COLO668 (cell line): ENCODE measurements at regions not wholly inside any gene's neighbourhood (a gene's known extent, or its start where the extent isn't known, plus 50 kb on each side); places are given as distances from the start of the nearest gene placed in this dataset.
"Not testable (repeated sequence)": the region's sequence is repeated elsewhere in the genome, so short reads cannot be mapped to it uniquely, and the experiment has no call there.

ENCODE experiments used
- DNase-seq: peaks from one replicate; lab custom pipeline; 2025; ENCODE audit not compliant: unreplicated experiment; lab: John Stamatoyannopoulos, UW

- no peak for DNase-seq
Observed at GRCh38 chr2:235105821-235106359, 154.1 kb downstream of the SH3BP4 start.

- peak; percentile 71 for DNase-seq
Observed at GRCh38 chr2:235106874-235107639, 155.2 kb downstream of the SH3BP4 start.

- DNase-seq: no peak
Observed at GRCh38 chr2:235107640-235107951, 155.8 kb downstream of the SH3BP4 start.

- DNase-seq: not testable (repeated sequence)
Observed at GRCh38 chr2:235109561-235109960, 157.7 kb downstream of the SH3BP4 start.

- no peak for DNase-seq
Observed at GRCh38 chr2:235112365-235112764, 160.5 kb downstream of the SH3BP4 start.

DNA sequence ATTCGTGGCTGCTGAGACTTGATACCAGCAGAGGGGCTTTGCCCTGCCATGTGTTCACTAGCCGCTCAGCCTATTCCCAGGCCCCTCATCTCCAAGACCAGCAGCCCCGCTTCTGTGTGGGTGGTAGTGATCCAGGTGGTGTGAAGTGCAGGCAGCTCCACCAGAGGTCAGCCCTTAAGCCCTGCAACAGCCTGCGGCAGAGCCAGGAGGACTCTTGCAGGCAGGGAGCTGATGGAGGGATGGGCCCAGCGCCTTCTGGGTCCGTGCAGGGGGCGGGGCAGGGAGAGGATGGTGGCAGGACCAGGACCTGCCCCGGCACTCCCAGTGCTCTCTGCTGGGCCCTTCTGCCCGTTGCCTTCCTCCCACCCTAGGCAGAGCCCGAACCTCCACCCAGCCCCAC is 162.0 kb downstream of the SH3BP4 start:
- DNase-seq: no peak

DNA sequence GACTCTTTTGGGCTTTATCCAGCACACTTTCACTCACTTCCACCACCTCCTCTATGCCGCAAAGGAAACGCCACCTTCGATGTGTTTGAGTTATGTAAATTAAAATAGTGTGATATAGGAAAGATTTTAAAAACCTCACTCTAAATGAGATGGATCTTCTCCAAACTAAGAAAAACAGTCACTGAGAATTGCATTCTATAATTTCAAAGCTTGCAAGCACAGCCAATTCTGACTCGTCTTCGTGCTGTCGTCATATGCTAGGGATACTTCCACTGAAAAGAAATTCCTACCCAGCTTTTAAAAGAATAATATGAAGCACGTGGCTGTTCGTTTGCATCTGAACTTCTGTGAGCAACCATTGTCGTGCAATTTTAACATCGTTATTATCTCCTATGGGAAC is 162.5 kb downstream of the SH3BP4 start:
- no peak for DNase-seq

DNA sequence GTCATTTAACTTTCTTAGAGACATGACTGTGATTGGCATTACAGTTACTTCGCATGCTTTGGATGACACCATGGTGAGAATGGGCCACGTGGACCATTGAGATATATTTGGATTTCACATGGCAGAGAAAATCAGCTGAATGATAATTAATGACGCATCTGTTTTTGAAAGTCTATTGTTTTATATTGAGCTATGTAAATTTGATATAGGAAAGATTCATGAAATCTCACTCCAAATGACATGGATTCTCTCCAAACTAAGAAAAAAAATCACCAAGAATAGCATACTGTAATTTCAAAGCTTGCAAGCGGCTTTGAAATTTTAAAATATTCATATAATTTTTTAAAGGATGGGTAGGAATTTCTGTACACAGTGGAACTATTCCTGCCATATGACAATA is 163.7 kb downstream of the SH3BP4 start:
- no peak for DNase-seq

GRCh38 chr2:235116885-235117492 is 165.2 kb downstream of the SH3BP4 start:
- no peak for DNase-seq

DNA sequence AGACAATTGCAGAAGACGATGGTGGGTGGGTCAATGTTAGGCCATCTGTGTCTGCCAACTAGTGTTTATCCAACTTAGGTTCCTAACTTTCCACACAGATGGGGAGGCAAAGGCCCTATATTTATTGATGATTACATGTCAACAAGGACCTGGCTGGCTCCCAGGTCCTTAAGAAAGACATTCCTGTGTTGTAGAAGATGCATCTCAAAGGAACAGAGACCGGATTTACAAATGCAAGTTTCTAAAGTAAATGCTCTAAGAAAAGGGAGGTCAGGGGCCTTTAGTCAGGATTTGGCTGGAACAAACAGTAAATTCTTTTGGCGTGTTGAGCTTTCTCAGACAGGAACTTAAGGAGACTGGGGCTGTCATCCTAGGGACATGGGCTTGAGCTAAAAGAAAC is 175.0 kb downstream of the SH3BP4 start:
- DNase-seq: no peak

DNA sequence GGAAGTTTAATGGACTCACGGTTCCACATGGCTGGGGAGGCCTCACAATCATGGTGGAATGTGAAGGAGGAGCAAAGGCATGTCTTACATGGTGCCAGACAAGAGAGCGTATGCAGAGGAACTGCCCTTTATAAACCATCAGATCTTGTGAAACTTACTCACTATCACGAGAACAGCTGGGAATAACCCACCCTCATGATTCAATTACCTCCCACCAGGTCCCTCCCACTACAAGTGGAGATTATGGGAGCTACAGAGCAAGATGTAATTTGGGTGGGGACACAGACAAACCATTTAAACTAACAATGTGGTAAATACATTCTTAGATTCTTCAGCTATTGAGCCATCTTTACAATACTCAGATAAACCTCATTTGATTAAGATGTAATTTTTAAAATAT is 176.1 kb downstream of the SH3BP4 start:
- DNase-seq: no peak

DNA sequence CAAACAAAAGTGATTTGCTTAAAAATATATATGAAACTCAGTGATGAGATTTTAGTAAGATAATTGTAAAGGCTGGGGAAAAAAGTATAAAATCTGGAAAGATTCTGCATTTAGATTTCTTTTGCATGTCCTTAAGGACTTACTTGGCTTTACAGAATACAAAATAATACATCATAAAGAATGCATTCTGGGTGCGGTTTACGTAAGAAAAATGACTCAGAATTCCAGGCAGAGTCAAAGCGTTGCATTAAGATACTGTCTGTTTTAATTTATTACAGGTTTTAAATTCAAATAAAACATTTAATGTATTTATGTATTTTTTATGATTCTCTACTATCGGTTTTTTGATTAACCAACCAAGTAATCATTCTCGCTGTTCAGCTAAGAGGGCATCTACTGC is 178.0 kb downstream of the SH3BP4 start:
- no peak for DNase-seq

DNA sequence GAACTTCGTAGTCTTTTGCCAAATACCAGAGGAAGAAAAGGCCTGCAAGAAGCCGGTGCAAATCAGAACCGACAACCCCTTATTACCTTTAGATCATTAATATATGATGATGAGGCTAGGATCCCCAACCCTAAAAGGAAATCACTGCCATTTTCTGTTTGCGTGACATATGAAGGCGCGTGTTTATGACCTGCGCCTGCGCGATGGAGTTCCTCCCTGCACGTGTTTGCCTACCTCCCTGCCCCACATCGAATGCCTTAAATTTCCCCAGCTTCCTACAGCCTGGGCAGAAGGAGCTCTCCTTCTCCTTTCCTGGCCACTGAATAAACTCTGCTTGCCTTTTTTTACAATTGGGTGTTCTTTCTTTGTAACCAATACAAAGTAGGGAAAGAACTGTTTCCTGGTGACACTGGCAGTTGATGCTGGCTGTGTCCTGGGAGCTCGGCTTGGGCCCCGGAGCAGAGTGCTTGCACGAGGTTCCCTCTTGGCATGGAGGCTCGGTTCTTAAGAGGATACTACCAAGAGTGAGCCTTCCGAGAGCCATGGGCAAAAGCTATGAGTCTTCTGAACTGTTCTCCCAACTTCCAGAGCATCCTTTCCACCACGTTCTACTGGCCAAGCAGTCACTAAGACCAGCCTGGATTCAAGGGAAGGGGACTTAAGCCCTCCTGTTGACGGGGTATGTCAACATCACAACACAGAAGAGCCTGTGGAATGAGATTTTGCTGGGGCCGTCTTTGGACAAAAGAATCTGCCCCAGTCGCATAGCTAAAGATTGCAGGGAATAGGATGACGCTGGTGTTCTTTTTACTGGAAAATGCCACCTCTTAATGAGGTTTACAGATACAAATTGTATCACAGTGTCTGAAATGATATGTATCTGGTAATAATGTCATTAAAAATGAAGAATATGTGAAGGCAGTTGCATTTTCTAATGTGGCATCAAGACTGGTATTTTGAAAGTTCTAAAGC is 179.8 kb downstream of the SH3BP4 start:
- DNase-seq: no peak

DNA sequence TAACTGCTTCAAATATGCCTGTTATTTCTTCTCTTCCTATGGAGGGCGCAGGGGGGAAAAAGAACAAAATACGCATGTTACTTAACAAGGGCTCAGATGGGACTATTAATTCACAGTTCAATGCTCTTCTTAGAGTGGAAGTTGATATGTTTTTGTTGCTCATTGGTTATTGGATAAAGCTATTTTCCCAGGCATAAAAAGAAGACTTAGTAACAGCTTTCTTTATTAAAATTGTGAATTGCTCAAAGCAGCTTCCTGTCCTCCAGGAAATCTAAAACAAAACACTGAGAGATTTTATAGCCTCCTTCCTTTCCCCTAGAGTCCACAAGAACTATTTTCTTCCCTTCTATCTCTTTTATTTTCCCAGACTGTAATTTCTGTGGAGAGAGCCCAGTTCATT is 180.8 kb downstream of the SH3BP4 start:
- no peak for DNase-seq

- DNase-seq: no peak
Observed at GRCh38 chr2:235133837-235134236, 182.0 kb downstream of the SH3BP4 start.

- DNase-seq: no peak
Observed at GRCh38 chr2:235134420-235134819, 182.6 kb downstream of the SH3BP4 start.

GRCh38 chr2:235135195-235135965 is 183.6 kb downstream of the SH3BP4 start:
- no peak for DNase-seq

- peak; percentile 87 for DNase-seq
Observed at GRCh38 chr2:235135990-235136561, 184.3 kb downstream of the SH3BP4 start.

DNA sequence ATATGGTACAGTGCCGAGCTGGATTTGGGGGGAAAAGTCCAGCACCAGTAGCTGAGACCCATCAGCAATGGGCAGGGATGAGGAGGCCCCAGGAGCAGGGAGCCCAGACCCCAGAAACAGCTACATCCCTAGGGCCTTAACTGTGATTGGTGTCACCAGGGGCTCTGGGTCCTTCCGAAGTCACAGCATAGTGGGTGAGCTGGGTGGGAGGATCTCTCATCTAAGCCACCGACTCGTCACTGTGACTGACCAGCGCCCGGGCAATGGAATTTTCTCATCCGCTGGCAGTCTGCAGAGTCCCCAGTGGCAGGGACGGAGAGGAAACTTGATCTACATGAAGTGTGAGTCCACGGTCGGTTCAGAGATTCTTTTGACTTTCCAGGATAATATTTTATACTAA is 186.5 kb downstream of the SH3BP4 start:
- no peak for DNase-seq
